ENCODE measurements at regions not wholly inside any gene's neighbourhood (a gene's known extent, or its start where the extent isn't known, plus 50 kb on each side); places are given as distances from the start of the nearest gene placed in this dataset.

DNA sequence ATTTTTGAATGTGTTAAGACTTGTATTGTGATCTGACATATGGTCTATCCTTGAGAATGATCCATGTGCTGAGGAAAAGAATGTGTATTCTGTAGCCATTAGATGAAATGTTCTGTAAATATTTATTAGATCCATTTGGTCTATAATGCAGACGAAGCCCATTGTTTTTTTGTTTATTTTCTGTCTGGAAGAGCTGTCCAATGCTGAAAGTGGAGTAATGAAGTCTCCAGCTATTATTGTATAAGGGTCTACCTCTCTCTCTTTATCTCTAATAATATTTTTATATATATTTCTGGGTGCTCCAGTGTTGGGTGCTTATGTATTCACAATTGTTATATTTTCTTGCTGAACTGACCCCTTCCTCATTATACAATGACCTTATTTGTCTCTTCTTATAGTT is 250.6 kb upstream of the GADL1 start:
- DNase-seq (ENCODE audit: low read depth), result no peak
- no peak for TF ChIP-seq CTCF (conservative IDR thresholded peaks at IDR 0.05; ENCODE audit: control insufficient read depth, insufficient read depth, low read depth, low read length)

DNA sequence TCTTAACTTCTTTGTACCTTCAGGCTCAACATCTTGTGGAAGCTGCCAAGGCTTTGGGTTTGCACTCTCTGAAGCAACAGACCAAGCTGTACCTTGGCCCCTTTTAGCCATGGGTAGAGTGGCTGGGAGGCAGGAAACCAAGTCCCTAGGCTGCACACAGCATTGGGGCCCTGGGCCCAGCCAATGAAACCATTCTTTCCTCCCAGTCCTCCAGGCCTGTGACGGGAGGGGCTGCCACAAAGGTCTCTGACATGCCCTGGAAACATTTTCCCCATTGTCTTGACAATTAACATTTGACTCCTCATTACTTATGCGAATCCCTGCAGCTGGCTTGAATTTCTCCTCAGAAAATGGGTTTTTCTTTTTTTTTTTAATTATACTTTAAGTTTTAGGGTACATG is 253.1 kb upstream of the GADL1 start:
- no peak for TF ChIP-seq CTCF (conservative IDR thresholded peaks at IDR 0.05; ENCODE audit: control insufficient read depth, insufficient read depth, low read depth, low read length)
- no peak for DNase-seq (ENCODE audit: low read depth)
- H3K4me3 ChIP-seq (ENCODE audit: control insufficient read depth, low read depth, low read length), result no peak overlapping the region

More for the DNA sequence above, 250.6 kb upstream of the GADL1 start:
- no peak overlapping the region for H3K4me3 ChIP-seq (ENCODE audit: control insufficient read depth, low read depth, low read length)

- TF ChIP-seq CTCF (conservative IDR thresholded peaks at IDR 0.05; ENCODE audit: control insufficient read depth, insufficient read depth, low read depth, low read length), result no peak
- H3K4me3 ChIP-seq (ENCODE audit: control insufficient read depth, low read depth, low read length), result no peak overlapping the region
- no peak for DNase-seq (ENCODE audit: low read depth)
Measured at GRCh38 chr3:31157047-31157694, 262.7 kb upstream of the GADL1 start.

- no peak overlapping the region for H3K4me3 ChIP-seq (ENCODE audit: control insufficient read depth, low read depth, low read length)
- no peak for TF ChIP-seq CTCF (conservative IDR thresholded peaks at IDR 0.05; ENCODE audit: control insufficient read depth, insufficient read depth, low read depth, low read length)
- no peak for DNase-seq (ENCODE audit: low read depth)
Measured at GRCh38 chr3:31157893-31158620, 263.6 kb upstream of the GADL1 start.

DNA sequence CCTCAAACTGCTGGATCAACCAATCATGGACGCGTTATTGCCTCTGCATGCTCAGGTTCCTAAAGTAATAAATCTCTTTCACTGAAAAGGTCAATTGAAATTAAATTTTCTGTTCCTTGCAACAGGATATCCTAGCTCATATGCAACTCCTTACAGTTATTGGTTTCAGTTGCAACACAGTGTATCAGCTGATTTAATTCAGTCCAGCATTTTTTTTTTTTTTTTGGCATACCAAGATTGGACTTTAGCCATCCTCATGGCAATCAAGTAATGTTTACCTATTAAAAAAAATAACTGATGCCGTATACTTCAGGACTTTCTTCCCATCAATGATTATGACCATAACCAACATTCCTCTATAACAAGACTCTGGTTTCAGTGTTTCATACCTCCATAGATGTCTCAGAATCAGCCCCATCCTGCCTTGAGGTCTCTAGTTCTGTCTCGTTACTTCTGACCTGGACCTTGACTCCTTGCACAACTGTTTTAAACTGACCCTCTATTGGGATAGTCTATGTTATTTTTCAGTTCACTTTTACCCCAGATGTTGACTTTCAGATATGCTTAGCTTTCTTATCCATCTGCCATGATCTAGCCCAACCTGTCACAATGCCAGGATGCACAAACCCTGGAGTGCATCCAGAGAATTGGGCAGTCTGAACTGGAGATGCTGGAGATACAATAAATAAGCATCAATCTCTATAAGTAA is 265.0 kb upstream of the GADL1 start:
- peak; percentile 10 for DNase-seq (ENCODE audit: low read depth)
- no peak for TF ChIP-seq CTCF (conservative IDR thresholded peaks at IDR 0.05; ENCODE audit: control insufficient read depth, insufficient read depth, low read depth, low read length)
- H3K4me3 ChIP-seq (ENCODE audit: control insufficient read depth, low read depth, low read length), result no peak overlapping the region

- no peak for TF ChIP-seq CTCF (conservative IDR thresholded peaks at IDR 0.05; ENCODE audit: control insufficient read depth, insufficient read depth, low read depth, low read length)
- H3K4me3 ChIP-seq (ENCODE audit: control insufficient read depth, low read depth, low read length), result no peak overlapping the region
- no peak for DNase-seq (ENCODE audit: low read depth)
Measured at GRCh38 chr3:31161889-31162288, 267.4 kb upstream of the GADL1 start.

Measured in fibroblast of mammary gland (primary cell).